ENCODE measurements at regions not wholly inside any gene's neighbourhood (a gene's known extent, or its start where the extent isn't known, plus 50 kb on each side); places are given as distances from the start of the nearest gene placed in this dataset.

- H4K20me1 ChIP-seq (replicated peaks; ENCODE audit: control insufficient read depth, extremely low read depth, insufficient read depth, low read length): no peaks in the 10 kb centered on the region
- no peaks in the 10 kb centered on the region for H3K9me1 ChIP-seq (replicated peaks; ENCODE audit: control insufficient read depth, extremely low read depth, insufficient read depth, low read length)
- no peaks in the 10 kb centered on the region for H3K4me1 ChIP-seq (ENCODE audit: control insufficient read depth, extremely low read depth, insufficient read depth, low read length)
- H3K27ac ChIP-seq (ENCODE audit: insufficient read depth, low read depth, low read length): no peak overlapping the region
- intact Hi-C loops (cut with micrococcal nuclease): no loop called here
- ChIA-PET CTCF (no interaction called here), POLR2A (no interaction called here)
- no peak overlapping the region for H3K4me2 ChIP-seq (ENCODE audit: insufficient read depth, low read length)
- no peak for DNase-seq (ENCODE audit: low read depth, low spot score)
- H3K4me3 ChIP-seq (replicated peaks in 1 of 3; ENCODE audit: insufficient read depth in 1 of 3, low read depth in 1 of 3, low read length in 3 of 3): no peak overlapping the region
- no peaks in the 10 kb centered on the region for H3K27me3 ChIP-seq (ENCODE audit: control insufficient read depth in 2 of 2, insufficient read depth in 2 of 2, low read length in 2 of 2)
- H3K79me2 ChIP-seq (ENCODE audit: control insufficient read depth, insufficient read depth, low read length): no peaks in the 10 kb centered on the region
- no peak overlapping the region for H3K9ac ChIP-seq (replicated peaks; ENCODE audit: extremely low read depth, insufficient read depth, low read length)
- no peak overlapping the region for H2AFZ ChIP-seq (ENCODE audit: low read depth, low read length)
- no peaks in the 10 kb centered on the region for H3K36me3 ChIP-seq (ENCODE audit: control insufficient read depth in 2 of 2, extremely low read depth in 1 of 2, insufficient read depth in 2 of 2, low read length in 2 of 2)
- FAIRE-seq: no peak
- H3K9me3 ChIP-seq (replicated peaks; ENCODE audit: control insufficient read depth, insufficient read depth, low read length): no peaks in the 10 kb centered on the region
- BruUV-seq (replicated peaks): no TSS peak
- TF ChIP-seq GATA2 (IDR thresholded peaks at IDR 0.05; ENCODE audit: insufficient read depth, insufficient read length, low read depth, low read length): no peak
- TF ChIP-seq POLR2AphosphoS5 (IDR thresholded peaks at IDR 0.05; ENCODE audit: insufficient read depth, low read depth, low read length): no peak
- TF ChIP-seq JUN (IDR thresholded peaks at IDR 0.05; ENCODE audit: borderline replicate concordance, insufficient read depth, insufficient read length, low read depth): no peak
- no peak for TF ChIP-seq EZH2 (IDR thresholded peaks at IDR 0.05; ENCODE audit: borderline replicate concordance, low read depth, low read length, severe bottlenecking)
- TF ChIP-seq FOS (IDR thresholded peaks at IDR 0.05; ENCODE audit: borderline replicate concordance, insufficient read depth, low read length): no peak
- TF ChIP-seq POLR2A (IDR thresholded peaks at IDR 0.05; ENCODE audit: low read depth, low read length): no peak
- no peak for TF ChIP-seq CTCF (IDR thresholded peaks at IDR 0.05; ENCODE audit: extremely low read depth in 1 of 2, insufficient read depth in 1 of 2, low read depth in 1 of 2, low read length in 2 of 2)
- dilution Hi-C loops (cut with MboI; ENCODE audit: extremely low pct_ligation_motif_present, low sequenced_read_pairs): no loop called here
Measured at GRCh38 chr16:13402601-13403000, 501.2 kb downstream of the SHISA9 start.

- no peak for FAIRE-seq
Measured at GRCh38 chr16:13403326-13403725, 501.9 kb downstream of the SHISA9 start.

More at GRCh38 chr16:13403326-13403725, 501.9 kb downstream of the SHISA9 start:
- ChIA-PET POLR2A (no interaction called here), CTCF (no interaction called here)
- Histone ChIP-seq H3K27ac (ENCODE audit: insufficient read depth, low read depth, low read length) (no peak overlapping the region), H3K4me3 (replicated peaks in 1 of 3; ENCODE audit: insufficient read depth in 1 of 3, low read depth in 1 of 3, low read length in 3 of 3) (no peak overlapping the region), H3K4me2 (ENCODE audit: insufficient read depth, low read length) (no peak overlapping the region), H2AFZ (ENCODE audit: low read depth, low read length) (no peak overlapping the region), H3K36me3 (ENCODE audit: control insufficient read depth in 2 of 2, extremely low read depth in 1 of 2, insufficient read depth in 2 of 2, low read length in 2 of 2) (no peaks in the 10 kb centered on the region), H3K9me3 (replicated peaks; ENCODE audit: control insufficient read depth, insufficient read depth, low read length) (no peaks in the 10 kb centered on the region), H3K9me1 (replicated peaks; ENCODE audit: control insufficient read depth, extremely low read depth, insufficient read depth, low read length) (no peaks in the 10 kb centered on the region), H3K9ac (replicated peaks; ENCODE audit: extremely low read depth, insufficient read depth, low read length) (no peak overlapping the region), H3K79me2 (ENCODE audit: control insufficient read depth, insufficient read depth, low read length) (no peaks in the 10 kb centered on the region), H3K4me1 (ENCODE audit: control insufficient read depth, extremely low read depth, insufficient read depth, low read length) (no peaks in the 10 kb centered on the region), H4K20me1 (replicated peaks; ENCODE audit: control insufficient read depth, extremely low read depth, insufficient read depth, low read length) (no peaks in the 10 kb centered on the region), H3K27me3 (ENCODE audit: control insufficient read depth in 2 of 2, insufficient read depth in 2 of 2, low read length in 2 of 2) (no peaks in the 10 kb centered on the region)
- no peak for TF ChIP-seq FOS (IDR thresholded peaks at IDR 0.05; ENCODE audit: borderline replicate concordance, insufficient read depth, low read length)
- no peak for TF ChIP-seq POLR2A (IDR thresholded peaks at IDR 0.05; ENCODE audit: low read depth, low read length)
- no peak for TF ChIP-seq JUN (IDR thresholded peaks at IDR 0.05; ENCODE audit: borderline replicate concordance, insufficient read depth, insufficient read length, low read depth)
- TF ChIP-seq MAX (IDR thresholded peaks at IDR 0.05; ENCODE audit: insufficient read depth, insufficient read length): no peak
- no peak for TF ChIP-seq EZH2 (IDR thresholded peaks at IDR 0.05; ENCODE audit: borderline replicate concordance, low read depth, low read length, severe bottlenecking)
- no peak for TF ChIP-seq GATA2 (IDR thresholded peaks at IDR 0.05; ENCODE audit: insufficient read depth, insufficient read length, low read depth, low read length)
- TF ChIP-seq POLR2AphosphoS5 (IDR thresholded peaks at IDR 0.05; ENCODE audit: insufficient read depth, low read depth, low read length): no peak
- no peak for TF ChIP-seq CTCF (IDR thresholded peaks at IDR 0.05; ENCODE audit: extremely low read depth in 1 of 2, insufficient read depth in 1 of 2, low read depth in 1 of 2, low read length in 2 of 2)
- TF ChIP-seq MYC (IDR thresholded peaks at IDR 0.05; ENCODE audit: low read depth, low read length): no peak
- intact Hi-C loops (cut with micrococcal nuclease): no loop called here
- BruUV-seq (replicated peaks): no TSS peak
- dilution Hi-C loops (cut with MboI; ENCODE audit: extremely low pct_ligation_motif_present, low sequenced_read_pairs): no loop called here
- DNase-seq (ENCODE audit: low read depth, low spot score): no peak

All from endothelial cell of umbilical vein (primary cell).